RCC 7860 (cell line): ENCODE measurements at regions not wholly inside any gene's neighbourhood (a gene's known extent, or its start where the extent isn't known, plus 50 kb on each side); places are given as distances from the start of the nearest gene placed in this dataset.
A peak's percentile ranks its signal among the peaks of the same experiment; 100 is the strongest.

ENCODE experiments used
- DNase-seq: peaks from one replicate; pipeline ENCODE4 v3.0.0-alpha.2; 2015; ENCODE audit warnings: low spot score
- FAIRE-seq: peaks from 2 replicates; lab custom pipeline; 2012; peaks lifted over from hg19 to GRCh38; lab: Jason Lieb, UNC

DNA sequence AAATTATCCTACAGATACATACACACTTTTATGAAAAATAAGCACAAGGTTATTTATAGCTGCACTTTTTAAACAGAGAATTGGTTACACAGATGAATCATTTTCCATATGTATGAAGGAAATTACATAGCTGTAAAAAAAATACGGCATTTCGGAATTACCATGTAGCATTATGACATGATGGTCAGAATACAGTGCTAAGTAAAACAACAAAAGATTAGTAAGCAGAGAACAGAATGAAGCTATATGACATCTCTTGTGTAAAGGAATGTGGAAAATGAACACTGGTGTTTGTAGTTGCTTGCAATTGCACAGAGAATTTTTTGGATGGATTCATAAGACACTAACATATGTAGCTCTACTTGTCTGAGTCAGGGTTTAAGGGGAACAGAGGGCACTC is 1222.0 kb upstream of the PRKX start:
- FAIRE-seq, result no peak
- no peak for DNase-seq

DNA sequence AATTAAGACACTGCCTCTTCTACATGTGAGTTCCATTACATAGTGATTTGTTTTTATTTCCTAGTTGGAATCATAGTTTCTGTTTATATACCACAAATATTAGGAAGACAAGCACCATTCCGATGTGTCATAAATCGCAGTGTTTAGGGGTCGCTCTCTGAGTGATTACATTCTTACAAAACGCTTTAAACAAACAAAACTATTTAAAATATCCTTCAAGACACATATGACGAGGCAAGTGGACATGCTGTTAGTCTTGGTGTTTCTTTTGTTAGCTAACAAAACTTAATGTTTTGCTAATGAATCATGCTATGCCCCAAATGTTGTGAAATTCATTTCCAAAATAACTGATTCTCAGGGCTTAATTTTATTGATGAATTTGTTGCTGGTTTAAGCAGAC is 1219.3 kb upstream of the PRKX start:
- FAIRE-seq (no peak), DNase-seq (no peak)

GRCh38 chrX:4930426-4930825 is 1217.0 kb upstream of the PRKX start:
- DNase-seq (no peak), FAIRE-seq (no peak)

DNA sequence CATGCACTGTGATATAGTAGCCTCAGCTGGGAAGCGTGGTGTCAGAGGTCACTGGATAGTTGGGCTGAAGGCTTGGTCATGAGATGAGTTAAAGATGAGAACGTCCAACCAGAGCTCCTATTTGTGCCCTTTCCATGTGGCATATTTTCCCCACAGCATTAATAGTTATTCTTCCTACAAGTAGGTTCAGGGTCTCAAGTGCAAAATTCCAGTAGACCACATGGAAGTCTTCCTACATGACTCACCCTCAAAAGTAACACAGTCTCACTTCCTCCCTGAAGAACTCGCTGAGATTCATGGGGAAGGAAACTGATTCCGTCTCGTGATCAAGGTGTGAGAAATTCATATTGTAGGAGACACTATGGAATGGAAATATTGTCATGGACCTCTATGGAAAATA is 1212.5 kb upstream of the PRKX start:
- FAIRE-seq (no peak), DNase-seq (no peak)

DNA sequence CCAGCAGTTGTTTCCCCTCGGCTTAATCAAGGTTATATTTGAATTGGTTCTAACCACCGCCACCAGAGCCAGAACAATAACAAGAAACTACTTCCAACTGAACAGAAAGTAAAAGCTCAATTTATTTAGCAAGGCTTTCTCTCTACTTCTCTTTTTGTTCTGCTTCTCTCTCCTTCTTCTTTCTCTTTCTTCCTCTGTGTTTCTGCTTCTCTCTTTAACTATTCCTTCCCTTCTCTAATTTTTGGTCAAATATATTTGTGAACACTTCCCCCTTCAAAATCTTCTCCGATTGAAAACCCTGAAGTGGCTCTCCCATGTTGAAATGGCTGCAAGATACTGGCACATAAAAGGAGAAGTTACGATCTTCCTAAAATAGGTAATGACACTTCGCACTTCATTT is 1195.9 kb upstream of the PRKX start:
- no peak for FAIRE-seq
- no peak for DNase-seq

DNA sequence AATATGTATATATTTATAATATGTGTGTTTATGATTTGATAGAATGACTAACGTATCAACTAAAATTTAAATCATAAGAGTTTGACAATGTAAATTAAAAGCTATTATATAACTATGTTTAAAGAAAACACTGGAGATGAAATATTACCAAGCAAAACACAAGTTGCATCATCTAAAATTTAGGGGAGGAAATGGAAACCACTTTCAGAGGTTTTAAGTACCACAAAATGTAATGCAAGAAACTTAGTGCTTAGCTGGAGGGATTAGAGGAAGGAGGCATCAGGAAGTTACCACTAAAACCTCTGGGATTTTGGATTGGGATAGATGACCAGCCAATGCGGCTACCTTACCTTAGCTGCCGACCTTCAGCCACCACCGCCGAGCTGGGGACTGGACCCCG is 1192.1 kb upstream of the PRKX start:
- DNase-seq (no peak), FAIRE-seq (no peak)

- FAIRE-seq (no peak), DNase-seq (no peak)
Measured at GRCh38 chrX:4881277-4881676, 1167.8 kb upstream of the PRKX start.

DNA sequence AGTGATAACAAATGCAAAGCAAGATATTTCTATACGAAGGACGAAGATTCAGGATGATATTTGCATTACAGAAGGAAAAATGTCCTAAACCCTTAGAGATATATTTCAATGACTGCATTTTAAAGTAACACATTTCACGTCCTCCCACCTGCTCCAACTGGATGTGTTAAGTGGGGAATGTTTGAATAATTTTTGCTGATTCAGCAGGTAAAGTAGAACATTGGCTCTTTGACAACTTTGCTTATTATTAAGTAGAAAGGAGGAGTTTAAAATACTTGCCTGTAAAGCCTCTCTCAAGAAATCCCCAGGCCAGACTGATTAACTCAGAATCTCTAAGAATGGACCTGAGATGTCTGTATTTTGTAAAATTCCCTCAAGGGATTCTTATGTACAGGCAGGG is 1165.2 kb upstream of the PRKX start:
- no peak for FAIRE-seq
- DNase-seq, result no peak

DNA sequence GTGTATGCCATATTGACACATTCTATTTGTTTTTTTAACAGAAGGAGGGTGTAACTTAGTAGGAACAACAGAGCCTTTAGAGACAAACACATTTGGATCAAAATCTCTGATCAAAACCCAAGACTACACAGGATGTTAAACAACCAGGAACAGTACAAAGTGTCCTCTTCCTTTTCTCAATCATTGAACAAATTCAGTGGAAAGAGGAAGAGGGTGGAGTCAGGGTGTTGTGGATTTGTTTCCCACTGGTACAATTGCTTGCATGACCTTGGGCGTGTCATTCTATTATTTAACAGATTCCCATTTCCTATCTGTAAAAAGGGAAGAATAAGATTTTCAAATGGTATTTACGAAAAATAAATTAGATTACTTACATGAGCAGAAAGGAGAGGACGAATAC is 1162.8 kb upstream of the PRKX start:
- FAIRE-seq (no peak), DNase-seq (no peak)

GRCh38 chrX:4851534-4851933 is 1138.1 kb upstream of the PRKX start:
- DNase-seq (no peak), FAIRE-seq (no peak)

DNA sequence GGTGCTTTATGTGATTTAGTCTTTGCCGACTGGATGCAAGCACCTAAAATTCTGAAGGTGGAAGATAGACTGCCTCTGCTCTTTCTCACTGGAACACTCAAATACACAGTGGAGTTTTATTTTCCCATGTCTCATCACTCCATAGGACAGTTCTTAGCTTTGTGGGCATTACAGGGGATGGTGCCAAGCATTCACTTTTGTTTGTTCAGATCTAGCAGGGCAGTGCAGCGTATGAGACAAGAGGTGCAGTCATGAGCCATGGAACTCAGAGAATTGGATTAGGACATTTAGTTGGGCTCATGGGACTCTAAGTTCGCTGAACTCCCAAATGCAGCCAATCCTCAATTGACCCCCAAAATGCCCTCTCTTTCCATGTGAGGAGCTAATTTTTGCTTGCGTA is 1136.9 kb upstream of the PRKX start:
- FAIRE-seq (no peak), DNase-seq (no peak)

DNA sequence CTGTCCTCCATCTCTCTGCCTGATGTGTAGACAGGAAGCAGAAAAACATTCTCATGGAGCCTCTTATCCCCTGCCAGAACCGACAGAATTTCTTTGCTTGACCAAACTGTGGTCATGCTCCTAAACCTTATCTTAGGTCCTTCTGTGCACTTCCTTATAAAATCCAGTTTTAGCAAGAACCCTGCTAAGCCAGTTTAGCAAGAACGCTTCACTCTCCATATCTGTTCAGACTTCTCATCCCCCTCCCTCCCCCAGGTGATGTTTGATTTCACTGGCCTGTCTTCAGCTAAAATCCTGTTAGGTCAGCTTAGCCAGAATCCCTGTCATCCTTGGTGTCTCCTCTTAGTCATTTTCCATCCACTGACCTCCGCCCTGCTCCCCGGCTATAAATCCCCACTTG is 1130.9 kb upstream of the PRKX start:
- DNase-seq (no peak), FAIRE-seq (no peak)

DNA sequence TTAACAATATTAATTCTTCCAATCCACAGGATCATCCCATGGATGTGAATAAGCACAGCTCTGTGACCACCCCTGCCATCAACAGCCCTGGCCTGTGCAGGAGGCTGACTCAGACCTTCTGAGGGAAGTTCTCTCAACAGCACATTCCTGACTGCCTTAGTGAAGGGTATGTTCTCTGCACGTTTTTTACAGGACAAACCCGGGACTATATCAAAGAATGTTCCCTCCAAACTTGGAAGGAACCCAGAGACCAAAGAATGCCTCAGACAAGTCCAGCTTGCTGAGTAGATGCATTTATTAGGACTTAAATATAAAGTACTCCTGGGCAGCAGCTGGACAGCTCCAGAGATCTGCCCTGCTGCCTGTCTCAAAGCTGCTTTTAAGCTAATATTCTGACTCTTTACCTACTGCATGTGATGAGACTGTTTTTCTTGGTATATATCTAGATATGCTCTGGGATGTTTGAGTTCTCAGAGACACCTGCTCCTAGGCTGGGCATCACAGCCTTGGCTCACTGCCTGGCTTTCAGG is 1127.8 kb upstream of the PRKX start:
- FAIRE-seq, result no peak
- DNase-seq, result no peak

DNA sequence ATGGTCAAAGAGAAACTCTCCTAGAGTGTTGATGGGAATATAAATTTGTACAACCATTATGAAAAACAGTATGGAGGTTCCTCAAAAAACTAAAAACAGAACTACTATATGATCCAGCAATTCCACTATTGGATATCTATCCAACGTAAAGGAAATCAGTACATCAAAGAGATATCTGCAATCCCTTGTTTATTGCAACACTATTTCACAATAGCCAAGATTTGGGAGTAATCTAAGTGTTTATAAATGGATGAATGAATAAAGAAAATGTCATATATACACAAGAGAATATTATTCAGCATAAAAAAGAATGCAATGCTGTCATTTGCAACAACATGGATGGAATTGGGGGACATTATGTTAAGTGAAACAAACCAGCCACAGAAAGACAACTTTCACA is 1118.1 kb upstream of the PRKX start:
- FAIRE-seq, result no peak
- no peak for DNase-seq

DNA sequence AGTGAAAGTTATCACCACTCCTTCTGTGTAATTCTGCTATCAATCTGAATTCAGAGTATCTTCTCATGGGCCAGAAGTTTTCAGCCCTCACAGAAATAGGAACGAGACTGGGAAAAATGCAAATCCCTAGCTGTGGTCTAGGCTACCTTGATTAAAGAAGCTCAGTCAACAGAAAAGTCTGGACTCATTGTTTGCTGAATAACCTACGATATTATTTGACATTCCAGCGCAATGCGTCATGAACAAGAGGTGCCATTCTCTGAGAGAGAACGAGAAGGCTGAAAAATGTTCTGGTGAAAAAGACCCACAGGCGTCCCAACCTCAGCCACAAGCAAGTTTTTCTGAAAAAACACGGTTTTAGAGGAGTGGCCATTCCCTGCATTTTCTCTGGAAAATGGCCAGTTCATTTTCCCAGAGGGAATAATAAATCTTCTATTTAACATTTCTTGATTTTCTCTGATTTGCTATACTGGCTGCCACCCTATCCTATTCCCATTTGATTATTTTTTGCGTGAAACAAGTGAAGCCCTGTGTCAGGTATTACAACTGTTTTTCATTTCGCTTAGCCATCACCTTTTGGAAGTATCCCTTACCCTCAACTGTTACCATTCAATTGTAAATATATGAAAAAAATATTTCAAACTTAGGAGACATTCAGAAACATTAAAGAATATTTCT is 1117.6 kb upstream of the PRKX start:
- DNase-seq, result peak; percentile 41

DNA sequence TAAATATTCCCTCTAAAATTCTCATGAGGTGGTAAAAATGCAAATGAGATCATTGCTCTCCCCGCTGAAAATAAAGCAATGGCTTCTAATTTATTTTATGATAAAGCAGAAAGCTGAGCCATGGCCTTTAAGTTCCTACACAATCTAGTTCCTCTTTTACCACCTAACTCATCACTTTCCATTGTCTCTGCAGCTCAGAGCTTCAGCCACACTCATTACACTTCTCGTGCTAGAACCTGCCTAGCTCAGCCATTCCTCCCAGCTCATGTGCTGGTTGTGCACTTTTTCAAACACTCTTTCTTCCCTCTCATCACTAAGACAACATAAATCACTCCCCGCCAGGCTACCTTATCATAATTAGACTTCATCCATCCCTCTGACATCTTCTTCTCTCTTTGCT is 1112.1 kb upstream of the PRKX start:
- FAIRE-seq (no peak), DNase-seq (no peak)

More for the DNA sequence above, 1117.6 kb upstream of the PRKX start:
- no peak for FAIRE-seq

GRCh38 chrX:4809571-4809970 is 1096.1 kb upstream of the PRKX start:
- no peak for FAIRE-seq
- no peak for DNase-seq

- FAIRE-seq (no peak), DNase-seq (no peak)
Measured at GRCh38 chrX:4805502-4805901, 1092.1 kb upstream of the PRKX start.

GRCh38 chrX:4800756-4801155 is 1087.3 kb upstream of the PRKX start:
- no peak for FAIRE-seq

GRCh38 chrX:4787971-4788370 is 1074.5 kb upstream of the PRKX start:
- FAIRE-seq, result no peak

More at GRCh38 chrX:4800756-4801155, 1087.3 kb upstream of the PRKX start:
- no peak for DNase-seq

GRCh38 chrX:4764888-4765287 is 1051.4 kb upstream of the PRKX start:
- FAIRE-seq (no peak), DNase-seq (no peak)

More at GRCh38 chrX:4787971-4788370, 1074.5 kb upstream of the PRKX start:
- no peak for DNase-seq

DNA sequence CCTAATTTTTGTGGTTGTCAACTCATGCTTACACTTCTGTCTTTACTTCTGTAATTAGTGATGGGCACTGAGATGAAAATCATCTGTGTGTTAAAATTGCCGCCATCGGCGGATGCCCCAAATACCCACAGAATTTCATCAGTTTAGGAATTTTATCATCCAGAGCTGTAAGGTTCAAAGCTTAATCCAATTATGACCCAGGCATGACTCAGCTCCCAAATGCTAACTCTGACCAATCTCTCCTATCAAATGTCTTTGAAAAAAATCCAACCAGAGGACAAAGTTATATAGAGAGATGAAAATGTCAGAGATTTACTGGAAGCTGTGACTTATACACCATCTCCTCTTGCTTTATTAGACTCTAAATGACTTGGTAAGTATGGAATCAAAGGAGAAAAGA is 1048.7 kb upstream of the PRKX start:
- FAIRE-seq (no peak), DNase-seq (no peak)
